DMS 273 treated with DMSO at 0.1 percent for 48 hours (cell line): ENCODE measurements at regions not wholly inside any gene's neighbourhood (a gene's known extent, or its start where the extent isn't known, plus 50 kb on each side); places are given as distances from the start of the nearest gene placed in this dataset.

ENCODE experiments used
- DNase-seq: peaks from one replicate; lab custom pipeline; 2025; lab: John Stamatoyannopoulos, UW

GRCh38 chr16:66289051-66289680 lies 77.3 kb upstream of the CDH5 start:
- no peak for DNase-seq

DNA sequence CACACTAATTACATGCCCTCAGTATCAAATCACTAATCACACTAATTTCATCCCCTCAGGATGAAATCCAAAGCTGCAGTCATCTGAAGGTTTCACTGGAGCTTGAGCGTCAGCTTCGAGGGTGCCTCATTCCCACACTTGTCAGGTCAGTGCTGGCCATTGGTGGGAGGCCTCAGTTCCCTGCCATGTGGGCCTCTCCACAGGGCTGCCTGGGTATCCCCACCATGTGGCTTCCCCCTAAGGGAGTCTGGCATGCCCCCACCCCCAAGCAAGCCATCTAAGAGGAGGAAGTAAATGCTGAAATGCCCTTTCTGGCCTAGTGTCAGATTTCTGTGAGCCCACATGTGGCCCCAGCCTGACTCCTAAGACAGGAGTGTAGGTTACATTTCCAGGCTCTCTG lies 78.6 kb upstream of the CDH5 start:
- no peak for DNase-seq

- no peak for DNase-seq
Measured at GRCh38 chr16:66287416-66287815, 79.1 kb upstream of the CDH5 start.

- no peak for DNase-seq
Measured at GRCh38 chr16:66286527-66286926, 80.0 kb upstream of the CDH5 start.

GRCh38 chr16:66278604-66279262 lies 87.8 kb upstream of the CDH5 start:
- DNase-seq, result no peak

- no peak for DNase-seq
Measured at GRCh38 chr16:66278111-66278531, 88.4 kb upstream of the CDH5 start.

- DNase-seq, result no peak
Measured at GRCh38 chr16:66277311-66278070, 89.0 kb upstream of the CDH5 start.

GRCh38 chr16:66275775-66276428 lies 90.6 kb upstream of the CDH5 start:
- peak; percentile 18 for DNase-seq

DNA sequence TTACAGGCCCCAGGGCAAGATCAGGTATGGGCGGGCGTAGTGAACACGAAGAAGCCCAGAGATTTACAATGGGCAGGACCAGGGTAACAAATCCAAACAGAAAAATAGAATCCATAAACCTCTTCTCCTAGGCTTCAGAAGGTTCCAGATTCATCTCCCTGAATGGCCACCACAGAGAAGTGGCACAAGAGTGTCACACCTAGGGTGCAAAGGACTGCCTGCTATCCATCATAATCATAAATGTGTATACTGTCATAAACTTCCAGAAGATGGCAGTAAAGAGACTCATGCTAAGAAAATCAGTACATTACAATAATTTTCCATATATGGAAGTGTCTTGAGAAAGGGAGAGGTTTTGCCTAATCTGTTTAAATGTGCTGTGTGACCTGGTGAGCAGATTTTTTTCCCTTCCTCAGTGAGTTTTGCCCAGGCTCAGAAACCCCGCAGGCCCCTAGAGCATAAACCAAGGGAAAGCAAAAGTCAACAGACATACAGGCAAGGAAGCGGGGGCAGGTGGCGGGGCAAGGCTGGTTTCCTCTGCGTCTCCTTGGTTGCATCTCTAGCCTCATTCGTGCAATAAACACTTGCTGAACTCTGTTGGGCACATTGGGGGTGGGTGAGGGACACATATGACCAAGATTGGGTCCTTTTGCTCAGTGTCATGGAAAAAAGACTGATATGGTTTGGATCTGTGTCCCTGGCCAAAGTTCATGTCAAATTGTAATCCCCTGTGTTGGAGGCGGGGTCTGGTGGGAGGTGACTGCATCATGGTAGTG lies 92.0 kb upstream of the CDH5 start:
- DNase-seq, result peak; percentile 59

DNA sequence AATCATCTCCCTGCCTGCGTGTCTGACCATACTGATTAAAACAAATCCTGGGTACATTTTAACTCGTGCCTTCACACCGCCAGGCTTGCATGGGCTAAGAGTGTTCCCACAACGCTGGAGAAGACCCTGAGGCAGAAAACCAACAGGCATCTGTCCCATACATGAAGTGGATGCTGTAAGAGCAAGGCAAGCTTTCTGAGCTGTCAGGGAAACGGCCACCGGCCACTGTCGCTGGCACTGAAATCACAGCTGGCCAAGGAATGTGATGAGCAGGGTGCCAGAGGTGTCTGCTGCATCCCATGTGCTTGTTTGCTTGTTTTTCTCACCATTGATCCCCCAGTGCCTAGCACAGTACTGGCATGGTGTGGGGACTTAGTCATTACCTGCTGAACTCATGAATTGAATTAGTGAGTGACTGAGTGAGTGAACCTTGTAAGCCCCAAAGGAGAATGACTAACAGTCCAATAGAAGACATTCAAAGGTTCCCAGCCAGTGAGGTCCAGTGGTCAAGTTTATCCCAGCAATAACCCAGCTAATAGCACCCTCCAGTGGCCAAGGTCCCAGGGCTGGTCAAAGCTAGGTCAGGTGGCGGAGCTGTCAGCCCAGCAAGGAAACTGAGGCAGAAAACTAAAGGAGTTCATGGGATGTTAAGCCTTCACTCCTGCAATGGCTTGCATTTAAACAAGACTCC lies 92.7 kb upstream of the CDH5 start:
- DNase-seq, result no peak

DNA sequence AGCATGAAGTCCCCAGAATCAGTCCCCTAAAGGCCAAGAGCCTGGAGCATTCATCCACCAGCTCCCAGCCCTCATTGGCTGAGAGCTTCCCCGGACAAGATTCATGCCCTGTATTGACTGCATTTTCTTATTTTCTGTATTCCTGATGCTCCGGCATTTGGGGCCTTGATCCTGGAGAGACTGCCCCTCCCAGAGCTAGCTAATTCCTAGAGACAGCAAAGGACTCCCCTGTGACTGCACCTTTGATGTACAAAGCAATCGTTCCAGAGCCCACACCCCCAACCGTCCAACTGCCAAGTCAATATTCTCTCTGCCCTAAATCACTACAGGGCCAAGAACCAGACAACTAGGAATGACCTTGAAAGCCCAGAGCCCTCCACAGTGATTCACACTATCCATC lies 93.4 kb upstream of the CDH5 start:
- DNase-seq, result no peak

- no peak for DNase-seq
Measured at GRCh38 chr16:66272461-66272860, 94.0 kb upstream of the CDH5 start.

GRCh38 chr16:66271074-66272060 lies 95.1 kb upstream of the CDH5 start:
- no peak for DNase-seq

DNA sequence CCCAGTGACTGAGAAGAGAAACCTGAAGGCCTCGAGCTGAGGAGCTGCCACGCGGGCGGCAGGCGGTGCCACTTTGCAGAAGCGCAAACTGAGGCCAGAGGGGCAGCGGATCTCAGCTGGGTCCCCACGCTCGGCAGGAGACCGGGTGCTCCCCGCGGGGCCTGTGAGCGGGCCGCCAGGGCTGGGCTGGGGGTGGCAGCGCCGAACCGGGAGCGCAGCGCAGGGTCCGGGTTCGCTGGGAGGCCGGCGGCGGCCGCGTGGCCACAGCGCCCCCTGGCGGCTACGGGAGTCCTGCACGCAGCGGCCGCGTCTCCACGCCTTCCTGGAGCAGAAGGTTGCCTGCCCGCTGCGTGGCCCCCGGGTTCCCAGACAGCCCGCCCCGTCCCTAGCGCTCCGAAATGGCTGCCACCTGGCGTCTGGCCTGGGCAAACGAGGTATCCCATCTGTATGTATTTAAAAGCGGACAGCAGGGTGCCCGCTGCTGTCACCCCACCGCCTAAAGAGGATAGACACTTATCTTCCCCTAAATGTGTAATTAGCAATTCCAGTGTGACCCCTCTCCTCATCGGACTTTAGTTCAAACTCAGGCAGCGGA lies 96.1 kb upstream of the CDH5 start:
- peak; percentile 82 for DNase-seq

DNA sequence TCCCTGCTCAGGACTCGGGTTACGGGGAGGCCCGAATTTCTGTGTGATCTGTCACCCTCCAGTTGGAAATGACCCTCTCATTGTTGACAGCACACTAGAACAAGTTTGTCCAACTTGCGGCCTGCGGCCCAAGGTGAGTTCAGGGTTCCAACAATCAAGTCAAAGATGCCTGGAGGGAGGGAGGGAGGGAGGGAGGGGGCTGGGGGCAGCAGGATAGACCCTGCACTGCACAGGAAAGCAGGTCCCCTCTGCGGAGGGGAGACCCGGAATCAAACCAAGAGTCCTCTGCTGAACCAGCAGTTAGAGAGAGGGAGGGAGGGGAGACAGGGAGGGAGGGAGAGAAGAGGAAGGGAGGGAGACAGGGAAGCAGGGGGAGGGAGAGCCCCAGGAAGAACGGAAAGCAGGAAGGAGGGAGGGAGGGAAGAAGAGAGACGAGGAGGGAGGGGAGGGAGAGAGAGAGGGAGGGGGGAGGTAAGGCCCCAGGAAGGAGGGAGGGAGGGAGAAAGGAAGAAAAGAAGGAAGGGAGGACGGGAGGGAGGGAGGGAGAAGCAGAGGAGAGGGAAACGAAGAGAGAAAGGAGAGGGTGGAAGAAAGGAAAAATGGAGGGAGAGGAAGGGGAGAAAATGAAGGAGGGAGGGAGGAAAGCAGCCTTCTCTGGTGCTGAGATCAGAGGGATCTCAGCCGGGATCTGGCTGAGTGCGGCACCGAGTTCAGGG lies 96.7 kb upstream of the CDH5 start:
- no peak for DNase-seq

GRCh38 chr16:66267292-66268014 lies 99.0 kb upstream of the CDH5 start:
- DNase-seq, result no peak

DNA sequence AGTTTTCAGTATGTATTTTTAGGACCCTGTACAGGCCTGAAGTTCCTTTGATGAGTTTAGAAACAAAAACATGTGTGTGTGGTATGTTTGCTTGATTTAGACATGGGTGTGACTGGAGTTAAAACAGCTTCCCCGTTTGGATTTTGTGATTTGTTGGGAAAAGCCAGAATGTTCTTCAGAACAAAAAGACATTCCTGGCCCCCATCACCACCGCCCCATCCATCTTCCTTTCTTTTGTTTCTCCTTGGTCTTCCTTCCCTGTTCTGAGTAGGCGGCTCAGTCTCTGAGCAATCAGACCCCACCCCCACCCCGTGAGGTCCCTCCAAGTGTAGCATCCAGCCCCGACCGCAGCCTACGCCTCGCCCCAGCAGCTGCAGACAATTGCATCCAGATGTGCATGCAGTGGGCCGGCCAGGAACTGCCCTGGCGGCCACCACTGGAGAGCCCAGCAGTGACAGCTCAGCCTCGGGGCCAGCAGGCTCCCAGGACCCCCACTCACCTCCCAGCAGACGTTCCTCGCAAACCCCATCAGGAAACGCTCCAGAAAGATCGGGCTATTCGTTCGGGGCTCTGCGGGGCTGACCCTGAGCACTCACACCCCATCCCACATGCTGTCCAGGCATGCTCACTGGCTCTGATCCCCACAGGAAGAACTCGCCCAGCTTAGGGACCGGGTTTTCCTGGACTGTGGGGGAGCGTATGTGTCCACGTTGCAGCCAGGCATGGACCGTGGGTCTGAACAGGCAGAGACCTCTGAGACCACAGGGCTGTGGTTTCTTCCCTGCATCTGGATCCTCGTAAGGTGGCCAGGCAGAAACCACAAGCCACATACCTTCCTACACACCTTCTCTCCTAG lies 99.8 kb upstream of the CDH5 start:
- no peak for DNase-seq
